Muscle of arm (tissue), 1 donor: ENCODE measurements at regions not wholly inside any gene's neighbourhood (a gene's known extent, or its start where the extent isn't known, plus 50 kb on each side); places are given as distances from the start of the nearest gene placed in this dataset.
"Not testable (repeated sequence)": the region's sequence is repeated elsewhere in the genome, so short reads cannot be mapped to it uniquely, and the experiment has no call there.

Experiments used
- DNase-seq: peaks from one replicate; pipeline ENCODE4 v3.0.0-alpha.2; 2013

- peak; percentile 14 for DNase-seq
Observed at GRCh38 chrX:87105131-87105530, 412.5 kb upstream of the KLHL4 start.

- no peak for DNase-seq
Observed at GRCh38 chrX:87110142-87110541, 407.5 kb upstream of the KLHL4 start.

- DNase-seq = no peak
Observed at GRCh38 chrX:87140800-87141483, 376.7 kb upstream of the KLHL4 start.

GRCh38 chrX:87160435-87161010 lies 357.1 kb upstream of the KLHL4 start:
- no peak for DNase-seq

GRCh38 chrX:87167841-87168240 lies 349.8 kb upstream of the KLHL4 start:
- no peak for DNase-seq

GRCh38 chrX:87178009-87178408 lies 339.6 kb upstream of the KLHL4 start:
- not testable (repeated sequence) for DNase-seq
